BJ (cell line): ENCODE measurements at regions not wholly inside any gene's neighbourhood (a gene's known extent, or its start where the extent isn't known, plus 50 kb on each side); places are given as distances from the start of the nearest gene placed in this dataset.

Source experiments
- CTCF ChIA-PET: fragments of 350-600 bp; formaldehyde crosslinking; extraction: SDS; loops from one replicate; lab custom pipeline; 2021; ENCODE audit warnings: antibody characterized with exemption, inconsistent platforms; lab: Yijun Ruan, JAX
- POLR2A ChIA-PET: fragments of 300-600 bp; sonication (Branson Sonifier 250); formaldehyde crosslinking; extraction: SDS; loops from one replicate; lab custom pipeline; 2021; ENCODE audit warnings: antibody characterized with exemption; lab: Charles Lee
- DNase-seq: peaks from one replicate; pipeline ENCODE4 v3.0.0-alpha.2; 2011; ENCODE audit warnings: low read depth
- H3K27me3 ChIP-seq: 2 replicates; pipeline ENCODE4 v1.6.0; 2011; ENCODE audit warnings: low read length; ENCODE audit not compliant: control insufficient read depth, insufficient read depth
- H3K36me3 ChIP-seq: 2 replicates; pipeline ENCODE4 v1.5.1; 2011; ENCODE audit warnings: low read length; ENCODE audit not compliant: control insufficient read depth, insufficient read depth
- H3K4me3 ChIP-seq: 2 replicates; pipeline ENCODE4 v1.5.1; 2011; ENCODE audit warnings: low read depth, mild to moderate bottlenecking, control low read depth, low read length
- TF ChIP-seq, protein P1 (sequence below): IDR thresholded peaks from 2 replicates; pipeline ENCODE4 v1.5.1; 2011; ENCODE audit warnings: low read depth, mild to moderate bottlenecking, control low read depth, inconsistent platforms, low read length, moderate library complexity; ENCODE audit not compliant: insufficient read depth

DNA sequence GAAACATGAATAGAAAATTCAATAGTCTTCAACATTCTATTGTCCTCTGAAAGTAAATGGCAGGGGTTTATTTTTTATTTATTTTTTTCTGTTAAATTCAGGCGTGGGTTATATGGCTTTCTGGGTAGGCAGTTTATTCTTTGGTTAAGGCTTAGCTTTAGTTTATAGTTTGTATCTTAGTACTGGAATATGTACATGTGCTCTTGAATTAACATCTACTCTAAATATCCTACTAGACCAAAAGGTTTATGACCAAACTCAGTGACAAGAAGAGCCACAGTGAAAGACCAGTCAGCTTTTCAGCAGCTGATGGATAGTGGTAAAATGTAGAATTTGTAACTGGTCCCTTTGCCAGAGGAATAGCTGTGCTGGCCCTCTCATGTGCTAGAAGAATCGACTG, 62.0 kb upstream of the DAB2 start:
- DNase-seq, result no peak
- ChIA-PET POLR2A (no interaction called here), CTCF (interaction anchor here (1.0 to 1.5 kb wide), 2 partner anchors 9 to 15 kb away, joined by 3 to 4 read pairs; no protein-coding TSS in a partner anchor)
- H3K27me3 ChIP-seq, result no peaks in the 10 kb centered on the region
- no peak overlapping the region for H3K4me3 ChIP-seq
- TF ChIP-seq, protein P1, sequence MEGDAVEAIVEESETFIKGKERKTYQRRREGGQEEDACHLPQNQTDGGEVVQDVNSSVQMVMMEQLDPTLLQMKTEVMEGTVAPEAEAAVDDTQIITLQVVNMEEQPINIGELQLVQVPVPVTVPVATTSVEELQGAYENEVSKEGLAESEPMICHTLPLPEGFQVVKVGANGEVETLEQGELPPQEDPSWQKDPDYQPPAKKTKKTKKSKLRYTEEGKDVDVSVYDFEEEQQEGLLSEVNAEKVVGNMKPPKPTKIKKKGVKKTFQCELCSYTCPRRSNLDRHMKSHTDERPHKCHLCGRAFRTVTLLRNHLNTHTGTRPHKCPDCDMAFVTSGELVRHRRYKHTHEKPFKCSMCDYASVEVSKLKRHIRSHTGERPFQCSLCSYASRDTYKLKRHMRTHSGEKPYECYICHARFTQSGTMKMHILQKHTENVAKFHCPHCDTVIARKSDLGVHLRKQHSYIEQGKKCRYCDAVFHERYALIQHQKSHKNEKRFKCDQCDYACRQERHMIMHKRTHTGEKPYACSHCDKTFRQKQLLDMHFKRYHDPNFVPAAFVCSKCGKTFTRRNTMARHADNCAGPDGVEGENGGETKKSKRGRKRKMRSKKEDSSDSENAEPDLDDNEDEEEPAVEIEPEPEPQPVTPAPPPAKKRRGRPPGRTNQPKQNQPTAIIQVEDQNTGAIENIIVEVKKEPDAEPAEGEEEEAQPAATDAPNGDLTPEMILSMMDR, result no peak
- H3K36me3 ChIP-seq, result no peaks in the 10 kb centered on the region

DNA sequence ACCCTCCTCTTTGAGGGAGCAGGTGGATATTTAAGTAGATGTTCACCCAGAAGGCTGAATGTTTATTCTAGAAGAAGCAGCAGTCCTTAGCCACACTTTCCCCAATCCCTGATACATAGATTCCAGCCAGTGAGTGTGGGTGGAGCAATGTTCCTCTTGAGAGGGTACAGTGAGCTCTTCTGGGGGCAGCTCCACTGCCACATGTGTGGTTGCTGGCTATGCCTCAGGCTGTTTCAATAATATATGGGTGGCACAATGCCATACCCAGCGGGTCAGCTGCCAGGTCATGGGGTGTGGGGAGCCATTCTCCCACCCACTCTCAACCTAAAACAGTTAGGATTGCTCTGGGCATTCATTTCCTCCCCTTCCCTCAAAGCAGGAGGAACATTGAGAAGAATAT, 61.6 kb upstream of the DAB2 start:
- Histone ChIP-seq H3K27me3 (no peaks in the 10 kb centered on the region), H3K4me3 (no peak overlapping the region), H3K36me3 (no peaks in the 10 kb centered on the region)
- ChIA-PET CTCF (interaction anchor here (1.0 to 1.5 kb wide), 2 partner anchors 9 to 15 kb away, joined by 3 to 4 read pairs; no protein-coding TSS in a partner anchor), POLR2A (no interaction called here)
- TF ChIP-seq, protein P1, result no peak
- no peak for DNase-seq

DNA sequence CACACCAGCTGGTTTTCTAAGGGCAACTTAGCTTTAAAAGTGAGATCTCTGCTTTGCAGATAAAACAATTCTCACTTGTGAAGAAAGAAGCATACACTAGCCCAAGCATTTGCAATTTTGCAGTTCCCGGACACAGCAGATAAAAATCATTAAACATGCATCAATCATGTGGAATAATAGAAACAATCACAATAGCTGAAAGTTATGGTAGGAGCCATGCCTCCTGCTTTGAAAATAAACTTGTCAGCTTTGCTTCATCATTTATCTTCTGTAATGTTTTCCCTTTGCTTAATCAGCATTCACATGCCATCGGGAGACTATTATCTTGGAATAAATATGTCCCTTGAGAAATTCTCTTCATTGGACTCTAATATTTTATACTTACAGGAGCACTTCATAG, 60.3 kb upstream of the DAB2 start:
- CTCF ChIA-PET, result interaction anchor here (0.8 kb wide), 1 partner anchor 31 kb away, joined by 3 read pairs; no protein-coding TSS in a partner anchor

DNA sequence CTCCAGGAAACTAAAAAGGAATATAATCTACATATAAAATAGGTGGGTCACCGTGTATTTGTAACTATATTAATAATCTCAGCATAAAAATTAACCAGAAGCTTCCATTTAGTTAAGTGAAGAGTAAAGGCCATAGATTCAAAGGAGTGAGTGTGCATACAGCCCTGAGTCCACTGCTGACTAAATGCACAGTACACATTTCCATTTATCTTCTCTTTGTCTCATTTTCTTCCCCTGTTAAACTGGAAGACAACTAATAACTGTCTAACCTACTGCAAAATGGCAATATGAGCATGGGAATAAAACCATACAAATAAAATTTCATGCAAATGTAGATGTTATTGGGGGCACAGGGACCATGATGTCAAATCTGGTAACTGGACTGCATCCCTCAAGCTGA, 59.9 kb upstream of the DAB2 start:
- TF ChIP-seq, protein P1, result no peak
- Histone ChIP-seq H3K36me3 (no peaks in the 10 kb centered on the region), H3K27me3 (no peaks in the 10 kb centered on the region), H3K4me3 (no peak overlapping the region)
- DNase-seq, result no peak
- CTCF ChIA-PET, result interaction anchor here (0.8 kb wide), 1 partner anchor 31 kb away, joined by 3 read pairs; no protein-coding TSS in a partner anchor
- POLR2A ChIA-PET, result no interaction called here

More for the DNA sequence above, 60.3 kb upstream of the DAB2 start:
- Histone ChIP-seq H3K27me3 (no peaks in the 10 kb centered on the region), H3K36me3 (no peaks in the 10 kb centered on the region), H3K4me3 (no peak overlapping the region)
- TF ChIP-seq, protein P1, result no peak
- POLR2A ChIA-PET, result no interaction called here
- DNase-seq, result no peak

DNA sequence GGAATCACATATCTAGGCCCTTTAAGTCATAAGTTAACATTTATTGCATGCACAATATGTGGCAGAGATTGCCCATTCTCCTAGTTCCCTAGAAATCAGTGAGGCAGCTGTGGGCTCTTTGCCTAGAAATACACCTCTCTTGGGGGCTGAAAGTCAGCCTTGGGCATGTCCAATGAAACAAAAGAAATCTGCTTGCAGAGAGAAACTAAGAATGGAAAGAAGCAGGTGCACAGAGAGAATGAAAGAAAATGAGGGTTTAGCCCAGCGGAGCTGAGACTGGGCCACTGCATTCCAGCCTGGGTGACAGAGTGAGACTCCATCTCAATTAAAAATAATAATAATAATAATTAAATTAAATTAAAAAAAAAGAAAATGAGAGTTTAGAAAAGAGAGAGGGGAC, 57.3 kb upstream of the DAB2 start:
- TF ChIP-seq, protein P1, result no peak
- Histone ChIP-seq H3K27me3 (no peaks in the 10 kb centered on the region), H3K4me3 (no peak overlapping the region), H3K36me3 (no peaks in the 10 kb centered on the region)
- POLR2A ChIA-PET, result no interaction called here
- CTCF ChIA-PET, result interaction anchor here (0.9 kb wide), 1 partner anchor 65 kb away, joined by 3 read pairs; no protein-coding TSS in a partner anchor
- DNase-seq, result no peak
